Breast epithelium (tissue), 3 donors: ENCODE measurements at regions not wholly inside any gene's neighbourhood (a gene's known extent, or its start where the extent isn't known, plus 50 kb on each side); places are given as distances from the start of the nearest gene placed in this dataset.

Experiments
- CTCF ChIP-seq, 3 donors: fragments of 450-650 bp; IDR thresholded peaks; one replicate each; pipeline ENCODE4 v1.5.1; 2016 to 2017; ENCODE audit warnings: antibody characterized with exemption in 3 of 3, mild to moderate bottlenecking in 3 of 3, moderate library complexity in 3 of 3
- POLR2A ChIP-seq: fragments of 450-650 bp; IDR thresholded peaks from one replicate; pipeline ENCODE4 v1.6.1; 2016; ENCODE audit warnings: antibody characterized with exemption, mild to moderate bottlenecking, moderate library complexity
- POLR2AphosphoS5 ChIP-seq, 3 donors: sonication (generic); formaldehyde crosslinking; IDR thresholded peaks; one replicate each; pipeline ENCODE4 v1.6.1; 2017; ENCODE audit warnings: antibody characterized with exemption in 3 of 3

- no peak for TF ChIP-seq CTCF (IDR thresholded peaks at IDR 0.05)
- TF ChIP-seq POLR2A = no peak
- no peak for TF ChIP-seq POLR2AphosphoS5 (IDR thresholded peaks at IDR 0.05)
Observed at GRCh38 chr4:173704201-173704600, 174.2 kb upstream of the HAND2 start.
